ENCODE measurements at regions not wholly inside any gene's neighbourhood (a gene's known extent, or its start where the extent isn't known, plus 50 kb on each side); places are given as distances from the start of the nearest gene placed in this dataset.

DNA sequence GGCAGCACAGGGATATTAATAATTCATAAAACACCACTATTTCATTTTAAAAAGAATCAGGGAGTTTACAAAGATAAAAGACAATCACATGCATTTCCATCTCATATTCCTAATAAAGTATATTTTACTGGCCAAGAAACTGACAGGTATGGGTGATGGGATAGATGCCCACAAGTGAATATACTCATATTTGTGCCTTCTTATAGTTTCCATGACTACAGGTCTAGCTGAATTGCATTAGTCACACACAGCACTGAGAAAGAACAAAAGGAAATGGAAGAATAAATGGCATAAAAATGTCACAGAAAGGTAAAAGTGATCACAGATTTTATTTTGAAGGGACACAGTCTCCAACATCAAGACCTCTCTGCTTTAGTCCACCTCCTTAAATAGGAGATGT lies 193.5 kb downstream of the PLK2 start:
- Histone ChIP-seq H3K4me3 (no peak overlapping the region), H3K9me3 (no peaks in the 10 kb centered on the region), H3K4me1 (peaks cover 0 to 8% of the 10 kb centered on the region in 2 donors), H3K36me3 (no peaks in the 10 kb centered on the region), H3K27me3 (no peaks in the 10 kb centered on the region), H3K27ac (no peak overlapping the region)
- TF ChIP-seq, protein P1, sequence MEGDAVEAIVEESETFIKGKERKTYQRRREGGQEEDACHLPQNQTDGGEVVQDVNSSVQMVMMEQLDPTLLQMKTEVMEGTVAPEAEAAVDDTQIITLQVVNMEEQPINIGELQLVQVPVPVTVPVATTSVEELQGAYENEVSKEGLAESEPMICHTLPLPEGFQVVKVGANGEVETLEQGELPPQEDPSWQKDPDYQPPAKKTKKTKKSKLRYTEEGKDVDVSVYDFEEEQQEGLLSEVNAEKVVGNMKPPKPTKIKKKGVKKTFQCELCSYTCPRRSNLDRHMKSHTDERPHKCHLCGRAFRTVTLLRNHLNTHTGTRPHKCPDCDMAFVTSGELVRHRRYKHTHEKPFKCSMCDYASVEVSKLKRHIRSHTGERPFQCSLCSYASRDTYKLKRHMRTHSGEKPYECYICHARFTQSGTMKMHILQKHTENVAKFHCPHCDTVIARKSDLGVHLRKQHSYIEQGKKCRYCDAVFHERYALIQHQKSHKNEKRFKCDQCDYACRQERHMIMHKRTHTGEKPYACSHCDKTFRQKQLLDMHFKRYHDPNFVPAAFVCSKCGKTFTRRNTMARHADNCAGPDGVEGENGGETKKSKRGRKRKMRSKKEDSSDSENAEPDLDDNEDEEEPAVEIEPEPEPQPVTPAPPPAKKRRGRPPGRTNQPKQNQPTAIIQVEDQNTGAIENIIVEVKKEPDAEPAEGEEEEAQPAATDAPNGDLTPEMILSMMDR (IDR thresholded peaks at IDR 0.05): no peak
- no peak for DNase-seq (ENCODE audit: low spot score)

DNA sequence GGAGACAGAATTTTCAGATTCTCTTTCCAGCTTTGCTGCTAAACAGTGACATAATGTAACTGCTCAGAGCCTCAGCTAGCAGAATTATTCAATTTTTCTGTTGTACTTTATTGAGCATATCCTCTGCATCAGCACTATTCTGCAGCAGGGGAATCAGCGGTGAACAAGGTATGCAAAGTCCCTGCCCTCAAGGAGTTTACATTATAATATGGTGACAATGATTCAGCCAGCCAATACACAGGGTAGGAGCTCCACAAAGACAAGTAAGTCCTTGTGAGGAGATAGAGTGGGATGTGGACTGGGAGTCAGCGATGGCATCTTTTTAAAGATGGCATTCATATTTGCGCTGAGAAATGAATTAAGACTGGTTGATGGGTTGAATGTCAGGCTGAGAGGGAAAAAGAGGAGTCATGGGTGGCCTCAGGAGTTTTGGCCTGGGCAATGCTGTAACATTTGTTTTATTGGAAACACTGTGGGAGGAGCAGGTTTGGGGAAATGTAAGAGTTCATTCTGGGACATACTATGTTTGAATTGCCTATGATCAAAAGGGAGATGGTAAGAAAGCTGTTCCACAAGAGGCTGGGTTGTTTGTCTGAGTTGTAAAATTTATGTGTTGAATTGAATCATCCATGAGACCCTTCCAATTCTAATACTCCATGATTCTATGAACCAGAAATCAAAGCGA lies 194.5 kb downstream of the PLK2 start:
- H3K9me3 ChIP-seq: no peaks in the 10 kb centered on the region
- peaks cover 0 to 11% of the 10 kb centered on the region in 2 donors for H3K4me1 ChIP-seq
- no peak for DNase-seq (ENCODE audit: low spot score)
- no peak overlapping the region for H3K4me3 ChIP-seq
- H3K36me3 ChIP-seq: no peaks in the 10 kb centered on the region
- TF ChIP-seq, protein P1 (IDR thresholded peaks at IDR 0.05): no peak
- no peaks in the 10 kb centered on the region for H3K27me3 ChIP-seq
- H3K27ac ChIP-seq: no peak overlapping the region

DNA sequence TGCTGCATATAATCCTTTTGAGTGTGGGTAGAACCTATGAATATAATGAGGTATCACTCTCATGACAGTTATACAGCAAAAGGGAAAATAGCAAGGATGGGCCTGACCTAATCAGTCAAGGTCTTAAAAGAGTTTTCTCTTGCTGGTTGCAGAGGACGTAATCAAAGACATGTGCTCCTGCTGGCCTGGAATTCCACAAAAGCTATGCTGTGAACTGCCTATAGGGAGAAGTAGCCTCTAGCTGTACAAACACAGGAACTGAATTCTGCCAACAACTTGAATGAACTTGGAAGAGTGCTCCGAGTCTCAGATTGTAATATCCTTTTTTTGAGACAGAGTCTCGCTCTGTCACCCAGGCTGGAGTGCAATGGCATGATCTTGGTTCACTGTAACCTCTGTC lies 195.6 kb downstream of the PLK2 start:
- Histone ChIP-seq H3K27me3 (no peaks in the 10 kb centered on the region), H3K4me1 (peaks cover 0 to 11% of the 10 kb centered on the region in 2 donors), H3K27ac (no peak overlapping the region)

DNA sequence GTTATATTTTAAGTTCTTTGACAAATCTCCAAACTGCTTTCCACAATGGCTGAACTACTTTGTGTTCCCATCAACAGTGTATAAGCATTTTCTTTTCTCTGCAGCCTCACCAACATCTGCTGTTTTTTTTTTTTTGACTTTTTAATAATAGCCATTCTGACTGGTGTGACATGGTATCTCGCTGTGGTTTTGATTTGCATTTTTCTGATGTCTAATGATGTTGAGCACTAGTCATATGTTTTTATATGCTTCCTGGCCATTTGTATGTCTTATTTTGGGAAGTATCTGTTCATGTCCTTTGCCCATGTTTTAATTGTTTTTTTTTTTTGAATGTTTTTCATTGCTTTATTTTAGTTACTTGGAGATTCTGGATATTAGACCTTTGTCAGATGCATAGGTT lies 196.6 kb downstream of the PLK2 start:
- TF ChIP-seq, protein P1 (IDR thresholded peaks at IDR 0.05): no peak
- H3K27ac ChIP-seq: no peak overlapping the region
- no peaks in the 10 kb centered on the region for H3K36me3 ChIP-seq
- H3K4me1 ChIP-seq: peaks cover 0 to 11% of the 10 kb centered on the region in 2 donors
- H3K4me3 ChIP-seq: no peak overlapping the region
- no peak for DNase-seq (ENCODE audit: low spot score)
- H3K9me3 ChIP-seq: no peaks in the 10 kb centered on the region
- H3K27me3 ChIP-seq: no peaks in the 10 kb centered on the region

More for the DNA sequence above, 195.6 kb downstream of the PLK2 start:
- TF ChIP-seq, protein P1 (IDR thresholded peaks at IDR 0.05): no peak
- Histone ChIP-seq H3K9me3 (no peaks in the 10 kb centered on the region), H3K4me3 (no peak overlapping the region), H3K36me3 (no peaks in the 10 kb centered on the region)
- no peak for DNase-seq (ENCODE audit: low spot score)

DNA sequence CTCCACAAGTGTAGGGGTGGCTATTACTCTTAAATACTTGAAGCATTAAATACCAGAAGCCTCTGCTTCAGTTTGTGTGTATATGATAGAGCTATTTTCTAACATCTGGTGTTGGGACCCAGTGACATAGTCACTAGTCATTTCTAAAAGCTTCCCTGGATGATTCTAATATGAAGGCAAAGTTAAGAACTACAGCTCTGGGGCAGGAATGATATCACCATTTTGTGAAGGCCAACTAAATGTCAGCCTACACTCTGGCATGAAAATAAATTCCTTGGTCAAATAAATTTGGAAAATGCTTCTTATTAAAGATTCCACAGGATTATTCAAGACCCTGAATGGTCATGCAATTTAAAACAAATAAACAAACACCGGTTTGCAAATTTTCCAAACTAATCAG lies 197.7 kb downstream of the PLK2 start:
- peaks cover 0 to 11% of the 10 kb centered on the region in 2 donors for H3K4me1 ChIP-seq
- no peaks in the 10 kb centered on the region for H3K36me3 ChIP-seq
- H3K27ac ChIP-seq: no peak overlapping the region
- TF ChIP-seq, protein P1 (IDR thresholded peaks at IDR 0.05): no peak
- H3K4me3 ChIP-seq: no peak overlapping the region
- no peak for DNase-seq (ENCODE audit: low spot score)
- no peaks in the 10 kb centered on the region for H3K9me3 ChIP-seq
- no peaks in the 10 kb centered on the region for H3K27me3 ChIP-seq

DNA sequence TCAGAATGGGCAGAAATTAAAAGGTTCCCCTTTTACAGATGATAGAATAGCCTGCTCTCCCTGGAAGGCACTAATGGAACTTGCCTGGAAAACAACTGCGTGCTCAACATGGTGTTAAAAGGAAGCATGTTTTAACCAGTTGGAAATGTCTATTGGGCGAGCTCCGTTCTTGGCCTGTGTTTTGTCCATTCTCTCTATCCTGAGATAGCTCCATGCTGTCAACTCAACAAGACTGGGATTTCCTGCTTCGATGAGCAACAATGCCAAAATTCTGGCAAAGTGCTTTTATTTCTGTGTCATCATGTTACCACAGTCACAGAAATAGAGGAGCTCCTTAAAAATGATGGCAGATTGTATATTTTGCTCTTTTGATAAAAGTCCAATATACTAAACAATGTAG lies 198.3 kb downstream of the PLK2 start:
- Histone ChIP-seq H3K9me3 (no peaks in the 10 kb centered on the region), H3K27me3 (no peaks in the 10 kb centered on the region), H3K4me1 (peaks cover 0 to 11% of the 10 kb centered on the region in 2 donors), H3K36me3 (no peaks in the 10 kb centered on the region), H3K4me3 (no peak overlapping the region), H3K27ac (no peak overlapping the region)
- TF ChIP-seq, protein P1 (IDR thresholded peaks at IDR 0.05): no peak
- DNase-seq (ENCODE audit: low spot score): no peak
